GM19238 (cell line): ENCODE measurements at regions not wholly inside any gene's neighbourhood (a gene's known extent, or its start where the extent isn't known, plus 50 kb on each side); places are given as distances from the start of the nearest gene placed in this dataset.
"Not testable (repeated sequence)": the region's sequence is repeated elsewhere in the genome, so short reads cannot be mapped to it uniquely, and the experiment has no call there.

Source experiments
- DNase-seq: peaks from one replicate; pipeline ENCODE4 v3.0.0; 2011; ENCODE audit warnings: low spot score; ENCODE audit not compliant: insufficient read length

DNA sequence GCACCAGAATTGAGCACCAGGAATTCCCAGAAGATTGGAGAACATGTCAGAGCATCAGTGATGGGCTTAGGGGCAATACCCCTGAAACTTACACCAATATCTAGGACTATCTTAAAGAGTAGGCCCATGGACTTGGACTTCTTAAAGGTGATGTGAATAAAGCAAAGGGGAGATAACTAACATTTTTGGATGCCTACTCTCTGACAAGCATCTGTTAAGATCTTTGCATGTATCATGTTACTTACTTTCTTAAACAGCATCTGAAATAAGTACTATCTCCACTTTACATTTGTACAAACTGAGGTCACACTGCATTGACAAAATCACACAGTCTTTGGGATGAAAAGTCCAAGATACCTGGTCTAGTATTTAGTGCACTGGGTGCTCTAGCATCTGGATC is 258.6 kb upstream of the ARSJ start:
- DNase-seq: no peak

DNA sequence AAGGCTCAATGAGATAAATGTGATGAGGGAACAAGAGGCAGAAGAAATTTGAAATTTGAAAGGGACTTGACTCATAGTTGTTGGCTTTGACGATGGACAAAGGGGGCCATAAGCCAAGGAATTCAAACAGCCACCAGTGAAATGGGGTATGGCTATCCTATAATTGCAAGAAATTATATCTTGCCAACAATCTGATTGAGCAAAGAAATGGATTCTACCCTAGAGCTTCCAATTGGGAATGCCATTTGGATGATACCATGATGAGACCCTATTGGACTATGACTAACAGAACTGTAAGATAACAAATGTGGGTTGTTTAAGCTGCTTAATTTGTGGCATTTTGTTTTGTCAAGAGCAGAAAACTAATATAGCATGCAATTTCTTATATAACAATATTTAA is 270.1 kb upstream of the ARSJ start:
- no peak for DNase-seq

DNA sequence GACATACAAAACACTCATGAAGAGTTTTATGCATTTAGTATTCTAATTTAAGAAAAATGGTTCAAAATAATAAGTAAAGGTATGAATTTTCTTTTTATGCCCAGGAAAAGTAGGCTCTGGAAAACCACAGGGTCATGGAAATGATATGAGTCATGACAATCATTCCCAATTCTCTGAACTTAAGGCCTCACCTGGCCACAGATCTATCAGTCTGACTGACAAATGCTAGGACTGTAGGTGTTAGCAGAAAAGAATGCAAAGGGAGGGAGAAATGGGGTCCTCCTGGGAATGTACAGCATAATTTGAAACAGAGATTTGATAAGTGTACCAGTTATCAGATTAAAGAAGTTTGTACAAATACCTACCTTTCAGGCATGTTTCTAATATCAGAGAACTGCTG is 270.5 kb upstream of the ARSJ start:
- DNase-seq: no peak

DNA sequence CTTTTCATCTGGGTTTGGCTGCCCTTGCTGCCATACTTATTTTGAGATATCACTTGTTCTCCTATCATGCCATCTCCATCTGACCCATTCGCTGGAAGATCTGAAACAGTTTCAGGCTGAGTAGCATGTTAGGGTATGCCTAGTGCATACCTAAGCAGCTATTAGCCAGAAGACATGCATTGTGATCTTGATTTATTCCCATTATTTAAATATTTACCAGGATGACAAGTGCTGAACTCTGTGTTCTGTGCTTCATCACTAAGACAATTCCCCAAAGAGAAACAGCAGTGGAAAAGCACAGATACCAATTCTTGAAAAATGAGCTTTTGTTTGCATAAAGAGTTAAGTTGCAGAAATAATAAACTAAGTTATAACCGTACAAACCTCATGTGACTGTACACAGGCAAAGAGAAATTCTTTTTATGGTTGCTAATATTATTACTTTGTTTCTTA is 271.0 kb upstream of the ARSJ start:
- no peak for DNase-seq

DNA sequence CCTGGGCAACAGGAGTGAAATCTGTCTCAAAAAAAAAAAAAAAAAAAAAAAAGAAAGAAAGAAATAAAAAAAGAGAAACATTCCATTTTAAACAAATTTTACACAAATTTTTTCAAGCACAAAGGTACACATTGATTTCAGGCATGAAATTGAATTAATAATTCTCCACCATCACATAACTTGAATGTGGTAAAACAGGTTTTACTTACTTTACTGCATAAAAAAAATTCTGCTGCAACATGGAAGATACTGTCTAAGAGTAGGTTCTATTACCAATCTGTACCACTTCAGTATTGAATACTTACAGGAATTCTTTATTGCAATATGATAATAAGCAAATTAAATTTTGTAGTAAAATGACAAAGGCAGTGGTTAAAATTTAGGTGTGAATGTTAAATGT is 271.6 kb upstream of the ARSJ start:
- no peak for DNase-seq

DNA sequence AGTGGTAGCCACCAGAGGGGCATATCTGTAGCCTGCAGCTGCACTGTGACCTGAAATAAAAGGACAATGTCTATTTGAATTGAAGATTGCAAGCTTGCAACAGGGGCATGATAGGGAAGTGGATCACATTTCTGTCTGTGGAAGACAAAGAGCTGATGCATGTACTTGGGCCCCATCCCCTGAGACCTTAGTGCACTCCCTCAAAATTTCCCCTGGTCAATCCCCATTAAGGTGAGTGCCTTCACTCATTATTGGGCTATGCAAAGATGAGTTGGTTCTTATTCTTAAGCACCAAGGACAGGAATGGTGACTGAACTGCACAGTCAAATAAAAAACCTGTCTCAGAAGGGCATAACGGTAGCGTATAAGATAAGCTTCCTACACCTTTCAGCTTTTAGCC is 273.1 kb upstream of the ARSJ start:
- DNase-seq: no peak

DNA sequence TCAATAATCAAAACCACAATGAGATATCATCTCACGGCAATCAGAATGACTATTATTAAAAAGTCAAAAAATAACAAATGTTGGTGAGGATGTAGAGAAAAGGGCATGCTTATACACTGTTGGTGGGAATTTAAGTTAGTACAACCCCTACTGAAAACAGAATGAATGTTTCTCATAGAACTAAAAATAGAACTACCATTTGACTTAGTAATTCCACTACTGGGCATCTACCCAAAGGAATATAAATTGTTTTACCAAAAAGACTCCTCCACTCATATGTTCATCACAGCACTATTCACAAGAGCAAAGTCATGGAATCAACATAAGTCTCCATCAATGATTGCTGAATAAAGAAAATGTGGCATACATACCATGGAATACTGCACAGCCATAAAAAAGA is 278.1 kb upstream of the ARSJ start:
- DNase-seq: no peak

DNA sequence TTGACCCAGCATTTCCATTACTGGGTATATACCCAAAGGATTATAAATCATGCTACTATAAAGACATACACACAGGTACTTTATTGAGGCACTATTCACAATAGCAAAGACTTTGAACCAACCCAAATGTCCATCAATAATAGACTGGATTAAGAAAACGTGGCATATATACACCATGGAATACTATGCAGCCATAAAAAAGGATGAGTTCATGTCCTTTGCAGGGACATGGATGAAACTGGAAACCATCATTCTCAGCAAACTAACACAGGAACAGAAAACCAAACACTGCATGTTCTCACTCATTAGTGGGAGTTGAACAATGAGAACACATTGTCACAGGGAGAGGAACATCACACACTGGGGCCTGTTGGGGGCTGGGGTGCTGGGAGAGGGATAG is 283.0 kb upstream of the ARSJ start:
- DNase-seq: not testable (repeated sequence)

DNA sequence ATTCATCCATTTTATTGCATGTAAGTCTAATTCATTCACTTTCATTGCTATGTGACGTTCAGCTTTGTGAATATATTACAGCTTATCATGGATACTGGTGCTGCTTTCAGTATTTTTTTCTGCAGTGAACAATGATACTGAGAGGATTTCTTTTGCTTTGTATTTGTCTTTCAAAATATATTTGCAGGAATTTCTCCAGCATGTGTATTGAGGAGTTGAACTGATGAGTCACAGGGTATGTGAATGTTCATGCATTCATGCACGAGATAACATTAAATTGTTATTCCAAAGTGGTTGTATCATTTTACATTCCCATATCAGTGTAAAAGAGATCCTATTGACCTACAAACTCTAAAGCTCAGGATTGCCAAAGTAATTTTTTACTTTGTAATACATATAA is 283.8 kb upstream of the ARSJ start:
- DNase-seq: no peak

DNA sequence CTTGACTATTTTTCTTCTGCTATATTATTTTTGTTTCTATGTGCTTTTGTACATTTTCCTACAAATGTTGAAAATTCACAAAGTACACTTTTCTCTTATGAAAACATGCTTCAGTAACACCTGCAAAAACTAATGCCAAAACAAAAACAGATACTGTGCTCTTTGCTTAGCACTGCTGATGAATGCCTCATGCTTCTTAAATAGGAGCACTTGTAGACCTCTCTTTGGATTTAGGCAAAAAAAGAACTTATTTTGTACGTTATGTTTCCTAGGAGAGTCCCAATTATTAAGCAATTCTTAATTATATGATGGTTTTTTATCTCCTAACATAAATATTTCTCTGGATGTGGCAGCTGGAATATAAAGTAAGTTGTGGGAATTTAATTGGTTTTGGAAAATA is 285.0 kb upstream of the ARSJ start:
- DNase-seq: no peak

DNA sequence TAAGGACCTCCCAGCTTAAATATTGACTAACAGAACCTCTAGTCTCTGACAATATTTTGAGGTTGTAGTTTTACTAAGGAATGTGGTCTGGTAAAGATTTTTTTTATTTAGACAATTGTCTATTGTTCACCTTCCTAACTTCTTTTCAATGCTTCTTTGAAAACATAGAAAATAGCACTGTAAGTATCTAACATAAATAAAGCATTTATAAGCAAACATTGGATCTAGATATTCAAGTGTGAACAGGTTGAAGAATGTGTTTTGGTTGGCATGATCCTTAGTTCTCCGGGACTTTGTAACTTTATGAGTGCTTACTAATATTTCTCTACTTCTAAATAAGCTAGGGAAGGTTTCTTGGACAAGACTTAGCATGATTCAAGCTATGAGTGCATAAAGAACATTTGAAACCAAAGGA is 285.4 kb upstream of the ARSJ start:
- no peak for DNase-seq

DNA sequence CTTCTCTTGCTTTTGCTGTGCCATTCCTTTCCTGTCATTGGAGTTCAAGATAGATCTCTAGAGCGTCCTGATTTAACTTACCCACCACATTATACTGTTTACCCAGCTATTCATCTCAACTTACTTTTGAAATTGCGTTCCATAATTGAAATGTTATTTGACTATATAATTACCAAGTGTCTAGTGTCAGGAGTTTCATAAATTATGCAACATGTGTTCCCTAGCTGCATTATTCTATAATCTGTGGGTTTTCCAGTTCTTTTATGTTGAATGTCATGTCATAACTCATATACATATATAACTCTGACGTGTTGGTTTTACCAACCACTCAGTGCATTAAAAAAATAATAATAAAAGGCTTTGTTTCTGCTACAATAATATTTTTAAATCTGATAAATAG is 285.9 kb upstream of the ARSJ start:
- no peak for DNase-seq

DNA sequence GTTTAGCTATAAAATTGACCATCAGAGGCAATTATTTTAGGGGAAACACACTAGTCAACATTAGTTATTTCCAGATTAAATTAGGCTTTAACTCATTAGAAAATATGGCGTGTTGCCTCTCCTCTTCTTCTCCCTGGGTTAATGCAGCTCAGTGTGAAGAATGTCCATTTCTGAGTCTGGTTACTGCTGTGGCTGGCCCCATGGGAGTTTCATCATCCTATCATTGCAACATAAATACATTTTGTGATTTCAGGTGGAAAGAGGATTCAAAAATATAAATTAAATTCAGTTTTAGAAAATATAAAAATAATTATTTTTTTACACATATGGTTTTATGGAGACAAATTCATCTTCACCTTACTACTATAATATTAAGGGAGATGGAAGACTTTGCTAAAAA is 288.5 kb upstream of the ARSJ start:
- DNase-seq: no peak

DNA sequence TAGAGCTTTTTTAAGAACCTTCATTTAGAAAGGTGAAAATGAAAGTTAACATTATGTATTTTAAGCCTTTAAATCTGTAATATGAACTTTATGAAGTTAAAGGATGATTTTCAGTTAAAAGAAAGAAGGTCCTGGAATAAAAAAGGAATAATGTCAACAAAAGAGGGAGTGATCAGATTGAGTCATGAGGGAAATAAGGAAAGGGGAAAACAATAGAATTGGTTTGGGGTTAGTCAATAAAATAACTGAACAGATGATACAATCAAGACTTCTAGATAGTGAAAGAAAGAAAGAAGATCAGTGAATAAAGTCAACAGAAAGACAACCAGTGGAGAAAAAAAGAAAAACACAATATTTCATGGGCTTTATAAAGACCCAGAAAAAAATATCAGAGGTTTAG is 291.6 kb upstream of the ARSJ start:
- DNase-seq: no peak

DNA sequence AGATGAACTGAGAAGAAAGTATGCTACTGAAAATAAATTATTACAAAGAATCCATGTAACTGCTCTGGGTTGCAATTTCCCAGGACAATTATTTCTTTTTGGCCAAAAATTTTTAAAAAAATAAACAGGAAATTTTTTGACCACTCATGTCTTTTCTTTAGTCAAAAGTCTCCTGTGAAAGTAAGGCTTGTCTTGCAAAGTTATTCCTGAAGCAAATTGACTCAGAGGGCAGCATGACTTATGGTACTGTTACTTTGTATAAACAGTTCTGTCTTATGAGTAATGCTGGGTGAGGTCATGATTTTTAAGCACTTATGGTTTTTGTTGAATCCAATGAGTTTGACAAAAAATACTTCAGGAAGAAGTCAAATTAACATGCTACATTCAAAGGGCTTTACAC is 292.8 kb upstream of the ARSJ start:
- no peak for DNase-seq

DNA sequence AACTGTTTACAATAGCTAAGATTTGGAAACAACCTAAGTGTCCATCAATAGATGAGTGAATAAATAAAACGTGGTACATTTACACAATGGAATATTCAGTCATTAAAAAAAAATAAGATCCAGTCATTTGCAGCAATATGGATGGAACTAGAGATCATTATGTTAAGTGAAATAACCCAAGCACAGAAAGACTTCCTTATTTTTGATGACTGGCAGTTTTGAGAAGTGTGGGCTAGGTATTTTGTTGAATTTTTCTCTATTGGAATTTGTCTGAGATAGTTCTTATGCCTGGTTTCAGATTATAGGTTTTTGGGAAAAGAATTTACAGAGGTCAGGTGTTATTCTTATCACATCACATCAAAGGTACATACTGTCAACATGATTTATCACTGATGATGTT is 293.8 kb upstream of the ARSJ start:
- DNase-seq: no peak

DNA sequence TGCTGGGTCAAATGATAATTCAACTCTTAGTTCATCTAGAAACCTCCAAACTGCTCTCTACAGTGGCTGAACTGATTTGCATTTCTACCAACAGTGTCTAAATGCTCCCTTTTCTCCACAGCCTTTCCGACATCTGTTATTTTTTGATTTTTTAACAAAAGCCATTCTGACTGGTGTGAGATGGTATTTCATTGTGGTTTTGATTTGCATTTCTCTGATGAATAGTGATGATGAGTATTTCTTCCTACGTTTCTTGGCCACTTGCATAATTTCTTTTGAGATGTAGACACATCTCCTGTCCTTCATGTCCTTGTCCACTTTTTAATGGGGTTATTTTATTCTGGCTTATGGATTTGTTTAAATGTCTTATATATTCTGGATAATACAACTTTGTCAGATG is 298.2 kb upstream of the ARSJ start:
- DNase-seq: no peak

DNA sequence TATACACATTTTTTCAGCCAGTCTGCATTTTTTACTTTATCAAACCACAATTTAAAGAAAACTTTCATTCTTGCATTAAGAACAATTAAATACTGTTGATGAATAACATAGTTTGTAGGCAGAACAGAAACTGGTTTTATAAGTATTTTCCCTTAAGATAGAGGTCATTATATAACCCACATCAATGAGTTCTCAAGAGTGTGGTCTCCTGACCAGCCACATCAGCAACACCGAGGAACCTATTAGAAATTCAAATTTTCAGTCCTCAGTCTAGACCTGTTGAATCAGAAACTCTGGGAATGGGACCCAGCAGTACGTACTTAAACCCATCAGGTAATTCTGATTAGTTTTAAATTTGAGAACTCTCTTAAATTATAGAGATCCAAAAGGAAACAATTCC is 299.6 kb upstream of the ARSJ start:
- no peak for DNase-seq

DNA sequence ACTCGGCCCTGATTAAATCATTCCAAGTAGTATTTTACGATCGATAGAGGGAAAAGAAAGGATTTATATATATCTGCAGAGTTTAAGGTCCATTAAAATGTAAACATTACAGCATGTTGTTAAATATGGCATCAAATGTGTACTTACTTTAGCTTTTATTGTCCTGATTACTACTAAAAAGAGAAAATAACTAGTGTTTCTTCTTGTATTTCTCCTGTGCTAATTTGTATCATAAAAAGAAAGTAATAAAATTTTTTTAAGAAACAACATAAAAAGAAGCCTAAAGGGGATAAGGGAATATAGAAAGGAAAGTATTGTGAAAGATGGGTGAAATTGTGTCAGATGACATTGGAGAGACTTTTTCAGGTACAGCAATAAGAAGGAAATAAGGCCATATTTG is 300.3 kb upstream of the ARSJ start:
- DNase-seq: no peak

DNA sequence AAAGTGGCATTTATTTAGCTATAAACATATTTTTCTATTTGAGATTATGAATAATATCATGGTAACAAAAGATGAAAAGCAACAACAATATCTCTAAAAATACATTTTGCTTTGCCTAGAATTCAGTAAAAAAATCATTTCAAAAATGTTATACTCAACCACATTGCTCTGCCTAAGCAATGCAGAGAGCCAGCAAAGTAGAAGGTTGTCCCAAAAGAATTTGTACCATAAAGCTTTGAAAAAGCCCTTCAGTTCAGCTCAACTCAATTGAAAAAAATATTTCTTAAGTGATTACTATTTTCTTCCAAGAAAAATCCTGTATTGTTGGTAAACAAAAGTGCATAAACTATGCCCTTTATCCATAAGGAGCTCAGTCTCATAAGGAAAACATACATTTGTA is 301.2 kb upstream of the ARSJ start:
- no peak for DNase-seq

DNA sequence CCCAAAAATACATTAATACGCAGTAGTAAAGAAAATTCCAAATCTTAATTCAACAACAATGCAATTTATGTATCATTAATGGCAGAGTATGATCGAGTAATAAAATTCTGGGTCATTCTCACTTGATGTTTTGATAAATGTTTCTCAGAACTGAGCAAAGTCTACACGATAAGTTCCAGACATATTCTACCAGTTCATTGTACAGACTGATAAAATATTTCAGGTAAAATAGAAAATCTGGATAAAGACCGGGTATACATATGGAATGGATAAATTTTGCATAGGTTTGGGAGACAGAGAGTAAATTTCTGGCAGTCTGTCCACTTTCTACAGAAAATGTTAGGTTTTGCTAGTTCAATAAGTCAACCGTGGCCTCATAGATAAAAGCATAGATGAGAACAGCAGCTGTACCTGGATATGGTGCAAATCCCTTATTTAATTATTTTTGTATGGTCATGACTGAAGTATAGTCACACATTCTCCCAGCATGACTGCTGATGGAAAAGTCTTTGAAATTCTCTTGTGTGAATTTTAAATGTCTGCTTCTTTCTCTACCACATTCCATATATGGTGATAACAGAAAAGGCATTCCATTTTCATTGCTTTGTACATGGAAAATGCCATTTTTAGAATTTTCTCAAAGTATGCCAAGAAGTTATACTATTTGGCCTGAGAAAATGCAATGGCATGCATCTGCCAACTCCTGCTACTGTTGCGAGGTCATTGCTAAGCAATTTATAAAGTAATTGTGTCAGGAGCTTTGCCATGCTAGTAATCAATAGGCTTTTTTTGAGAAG is 301.9 kb upstream of the ARSJ start:
- no peak for DNase-seq

DNA sequence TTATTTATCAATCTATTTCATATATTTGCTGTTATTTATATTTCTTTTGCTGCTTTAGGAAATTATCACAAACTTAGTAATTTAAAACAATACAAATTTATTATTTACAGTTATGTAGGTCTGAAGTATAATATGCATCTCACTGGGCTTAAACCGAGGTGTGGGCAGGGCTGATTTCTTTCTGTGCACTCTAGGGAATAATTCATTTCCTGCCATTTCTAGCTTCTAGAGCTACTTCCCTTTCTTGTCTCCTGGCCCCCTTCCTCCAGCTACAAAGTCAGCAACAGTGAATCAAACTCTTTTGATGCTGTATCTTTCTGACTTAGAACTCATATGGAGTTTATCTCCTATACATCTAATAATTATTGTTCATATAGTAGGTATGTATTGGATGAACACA is 303.5 kb upstream of the ARSJ start:
- no peak for DNase-seq

DNA sequence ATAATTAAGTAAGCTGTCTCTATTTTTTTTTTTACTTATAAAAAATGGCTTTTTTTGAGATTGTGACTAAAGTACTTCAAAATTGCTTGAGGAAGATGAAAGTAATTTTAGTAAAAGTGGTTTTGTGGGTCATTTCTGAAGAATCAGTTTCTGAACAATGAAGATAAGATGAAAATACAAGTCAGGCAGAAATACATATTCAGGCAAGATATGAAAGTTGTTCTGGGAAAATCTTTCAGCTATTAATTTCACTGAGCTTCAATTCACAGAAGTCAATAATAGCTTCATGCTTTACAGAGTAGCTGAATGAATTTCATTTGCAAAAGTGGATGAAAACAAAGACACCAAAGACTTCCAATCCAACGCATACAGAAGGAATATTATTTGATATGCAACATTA is 305.2 kb upstream of the ARSJ start:
- no peak for DNase-seq

DNA sequence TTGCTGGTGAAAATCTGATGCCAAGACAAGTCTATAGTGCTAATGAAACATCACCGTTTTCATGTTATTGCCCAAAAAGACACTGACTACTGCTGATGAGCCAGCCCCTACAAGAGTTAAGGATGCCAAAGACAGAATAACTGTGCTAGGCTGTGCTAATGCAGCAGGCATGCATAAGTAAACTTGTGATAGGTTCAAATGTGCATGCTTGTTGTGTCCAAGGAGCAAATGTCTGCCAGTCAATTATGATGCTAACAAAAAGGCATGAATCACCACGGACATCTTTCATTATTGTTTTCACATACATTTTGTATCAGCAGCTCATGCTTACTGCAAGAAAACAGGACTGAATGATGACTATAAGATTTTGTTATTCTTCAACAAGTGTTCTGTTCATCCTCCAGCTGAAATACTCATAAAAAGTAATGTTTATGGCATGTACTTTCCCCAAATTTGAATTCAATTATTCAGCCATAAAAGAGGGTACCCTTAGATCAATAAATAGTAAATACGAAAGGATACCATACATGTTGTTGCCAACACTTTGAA is 306.9 kb upstream of the ARSJ start:
- no peak for DNase-seq
